SK-N-SH (cell line): ENCODE measurements at regions not wholly inside any gene's neighbourhood (a gene's known extent, or its start where the extent isn't known, plus 50 kb on each side); places are given as distances from the start of the nearest gene placed in this dataset.

Experiments used
- CTCF ChIA-PET: fragments of 300-600, 350-600 bp; formaldehyde crosslinking; extraction: SDS; loops from one replicate; lab custom pipeline; 2021; lab: Yijun Ruan, JAX
- POLR2A ChIA-PET: fragments of 350-600 bp; sonication (Branson Sonifier 250); formaldehyde crosslinking; extraction: SDS; loops from one replicate; lab custom pipeline; 2020; ENCODE audit warnings: antibody characterized with exemption, inconsistent platforms; lab: Yijun Ruan, JAX
- DNase-seq: peaks from one replicate; pipeline ENCODE4 v3.0.0; 2012
- H2AFZ ChIP-seq: fragments of 200-600 bp; sonication (generic); 2 replicates; pipeline ENCODE4 v1.8.1; 2016; ENCODE audit warnings: antibody characterized with exemption, mild to moderate bottlenecking, low read depth
- H3F3A ChIP-seq: fragments of 200-600 bp; sonication (generic); replicated peaks from 2 replicates; pipeline ENCODE3; 2016; ENCODE audit warnings: antibody characterized with exemption, mild to moderate bottlenecking; ENCODE audit not compliant: insufficient read depth
- H3K27ac ChIP-seq, 2 experiments: fragments of 200-500 bp in 1 of 2; fragments of 200-600 bp in 1 of 2; sonication (Bioruptor generic) in 1 of 2; sonication (generic), shearing (Covaris generic) in 1 of 2; 2 replicates each; pipeline versions ENCODE4 v1.5.1 to v1.6.1; 2014 to 2016; ENCODE audit warnings: low read depth in 2 of 2, inconsistent platforms in 1 of 2, low read length in 1 of 2, mild to moderate bottlenecking in 1 of 2, mixed read lengths in 1 of 2
- H3K27me3 ChIP-seq: fragments of 200-600 bp; sonication (generic), shearing (Covaris generic); 2 replicates; pipeline ENCODE4 v1.6.1; 2016; ENCODE audit warnings: mixed run types; ENCODE audit not compliant: insufficient read depth
- H3K36me3 ChIP-seq, 2 experiments: fragments of 200-500 bp in 1 of 2; fragments of 200-600 bp in 1 of 2; sonication (Bioruptor generic) in 1 of 2; sonication (generic) in 1 of 2; replicated peaks in 1 of 2; 2 replicates each; pipeline versions ENCODE3 to v1.5.1; 2014 to 2016; ENCODE audit warnings: low read length in 1 of 2, mild to moderate bottlenecking in 1 of 2; ENCODE audit not compliant: insufficient read depth in 2 of 2, control insufficient read depth in 1 of 2
- H3K4me1 ChIP-seq, 2 experiments: fragments of 200-500 bp in 1 of 2; fragments of 200-600 bp in 1 of 2; sonication (Bioruptor generic) in 1 of 2; sonication (generic), shearing (Covaris generic) in 1 of 2; 2 replicates each; pipeline versions ENCODE4 v1.5.1 to v1.6.1; 2014 to 2016; ENCODE audit warnings: low read depth in 1 of 2, low read length in 1 of 2, mixed run types in 1 of 2; ENCODE audit not compliant: insufficient read depth in 2 of 2, control insufficient read depth in 1 of 2
- H3K4me2 ChIP-seq: fragments of 200-600 bp; sonication (generic), shearing (Covaris generic); 2 replicates; pipeline ENCODE4 v1.6.1; 2017; ENCODE audit warnings: mixed run types
- H3K4me3 ChIP-seq, 2 experiments: fragments of 200-500 bp in 1 of 2; fragments of 200-600 bp in 1 of 2; sonication (Bioruptor generic) in 1 of 2; sonication (generic), shearing (Covaris generic) in 1 of 2; 2 replicates each; pipeline versions ENCODE4 v1.5.1 to v1.8.1; 2014 to 2016; ENCODE audit warnings: low read depth in 2 of 2, inconsistent platforms in 1 of 2, low read length in 1 of 2, mild to moderate bottlenecking in 1 of 2, mixed read lengths in 1 of 2, moderate library complexity in 1 of 2
- H3K79me2 ChIP-seq: fragments of 200-600 bp; sonication (generic); 2 replicates; pipeline ENCODE4 v1.8.1; 2017; ENCODE audit warnings: mild to moderate bottlenecking; ENCODE audit not compliant: insufficient read depth
- H3K9ac ChIP-seq: fragments of 200-600 bp; sonication (generic); 2 replicates; pipeline ENCODE4 v1.6.1; 2017; ENCODE audit warnings: mixed run types
- H3K9me2 ChIP-seq: fragments of 200-600 bp; sonication (generic); 2 replicates; pipeline ENCODE4 v1.6.1; 2017; ENCODE audit warnings: mixed run types
- H3K9me3 ChIP-seq: fragments of 200-600 bp; sonication (generic); 2 replicates; pipeline ENCODE4 v1.6.1; 2017; ENCODE audit warnings: mixed run types, mild to moderate bottlenecking, moderate library complexity
- H4K20me1 ChIP-seq: fragments of 200-600 bp; sonication (generic); 2 replicates; pipeline ENCODE4 v1.6.1; 2017; ENCODE audit warnings: mild to moderate bottlenecking, mixed run types; ENCODE audit not compliant: insufficient read depth
- CHD2 ChIP-seq: fragments of 150-350 bp; IDR thresholded peaks from 2 replicates; pipeline ENCODE4 v1.6.1; 2018; ENCODE audit warnings: low read length; ENCODE audit not compliant: partially characterized antibody
- EZH2phosphoT487 ChIP-seq: fragments of 200-600 bp; sonication (generic); IDR thresholded peaks from 2 replicates; pipeline ENCODE4 v1.6.1; 2017; ENCODE audit warnings: low read depth, mixed run types, mild to moderate bottlenecking, antibody characterized with exemption, moderate library complexity, borderline replicate concordance
- IRF3 ChIP-seq: fragments of 150-350 bp; IDR thresholded peaks from 2 replicates; pipeline ENCODE4 v1.6.1; 2016; ENCODE audit warnings: mild to moderate bottlenecking, low read depth, low read length
- MAX ChIP-seq: IDR thresholded peaks from 2 replicates; pipeline ENCODE4 v1.4.0; 2012; ENCODE audit warnings: low read depth
- MXI1 ChIP-seq: IDR thresholded peaks from 2 replicates; pipeline ENCODE4 v1.6.1; 2012; ENCODE audit warnings: mild to moderate bottlenecking, low read depth, low read length, improper control_type of control experiment
- NRF1 ChIP-seq: IDR thresholded peaks from 2 replicates; pipeline ENCODE4 v1.6.1; 2012; ENCODE audit warnings: low read depth, mild to moderate bottlenecking, low read length
- RAD21 ChIP-seq: IDR thresholded peaks from 2 replicates; pipeline ENCODE4 v1.6.1; 2012; ENCODE audit warnings: mild to moderate bottlenecking, low read length
- RCOR1 ChIP-seq: fragments of 150-350 bp; IDR thresholded peaks from 2 replicates; pipeline ENCODE4 v1.6.1; 2017; ENCODE audit warnings: antibody characterized with exemption, low read length
- REST ChIP-seq: IDR thresholded peaks from 2 replicates; pipeline ENCODE4 v1.6.1; 2012; ENCODE audit warnings: mild to moderate bottlenecking, low read depth, low read length, moderate library complexity
- RFX5 ChIP-seq: IDR thresholded peaks from 2 replicates; pipeline ENCODE4 v1.6.1; 2012; ENCODE audit warnings: mild to moderate bottlenecking, improper control_type of control experiment, low read length
- RXRA ChIP-seq: IDR thresholded peaks from 2 replicates; pipeline ENCODE4 v1.4.0; 2012; ENCODE audit warnings: low read depth, mild to moderate bottlenecking, borderline replicate concordance
- SIN3A ChIP-seq: IDR thresholded peaks from 2 replicates; pipeline ENCODE4 v1.6.1; 2012; ENCODE audit warnings: low read depth, mild to moderate bottlenecking, low read length, moderate library complexity, borderline replicate concordance
- SMC3 ChIP-seq: IDR thresholded peaks from 2 replicates; pipeline ENCODE4 v1.6.1; 2012; ENCODE audit warnings: low read depth, low read length, improper control_type of control experiment
- USF1 ChIP-seq: IDR thresholded peaks from 2 replicates; pipeline ENCODE4 v1.4.0; 2012; ENCODE audit warnings: low read depth, borderline replicate concordance
- USF2 ChIP-seq: fragments of 150-350 bp; IDR thresholded peaks from 2 replicates; pipeline ENCODE4 v1.6.1; 2017; ENCODE audit warnings: antibody characterized with exemption, low read length, low read depth, borderline replicate concordance
- YY1 ChIP-seq: IDR thresholded peaks from 2 replicates; pipeline ENCODE4 v1.4.0; 2012; ENCODE audit warnings: low read depth, mild to moderate bottlenecking
- WGBS: methylation state at CpG from one replicate; pipeline ENCODE4 v1.1.6; 2017; ENCODE audit warnings: low lambda C conversion rate; 5-methylcytosine and 5-hydroxymethylcytosine counted together

GRCh38 chr18:10290638-10291235 lies 163.7 kb upstream of the APCDD1 start:
- no peaks in the 10 kb centered on the region for H3K9me2 ChIP-seq
- H2AFZ ChIP-seq, result no peak overlapping the region
- no peak overlapping the region for H3K27ac ChIP-seq
- H3K4me1 ChIP-seq, result no peaks in the 10 kb centered on the region; a peak in 1 of 4 replicates
- no peaks in the 10 kb centered on the region for H3K9me3 ChIP-seq
- no peaks in the 10 kb centered on the region for H3K36me3 ChIP-seq
- H3K27me3 ChIP-seq, result no peaks in the 10 kb centered on the region
- H3K4me2 ChIP-seq, result no peak overlapping the region
- no peak for DNase-seq
- H3F3A ChIP-seq, result no peaks in the 10 kb centered on the region
- H3K4me3 ChIP-seq, result no peak overlapping the region
- CTCF ChIA-PET, result no interaction called here
- TF ChIP-seq EZH2phosphoT487, result no peak
- TF ChIP-seq USF2, result no peak
- no peak for TF ChIP-seq IRF3
- no peak for TF ChIP-seq MAX
- no peak for TF ChIP-seq SIN3A
- 34% methylated on average over 8 of the region's 11 CpGs for WGBS
- no peak overlapping the region for H3K9ac ChIP-seq
- H3K79me2 ChIP-seq, result no peaks in the 10 kb centered on the region
- no peaks in the 10 kb centered on the region for H4K20me1 ChIP-seq
- POLR2A ChIA-PET, result no interaction called here

GRCh38 chr18:10291568-10291981 lies 162.9 kb upstream of the APCDD1 start:
- Histone ChIP-seq H3F3A (no peaks in the 10 kb centered on the region), H4K20me1 (no peaks in the 10 kb centered on the region), H3K4me3 (no peak overlapping the region), H3K9me3 (no peaks in the 10 kb centered on the region), H3K27ac (no peak overlapping the region), H3K4me1 (no peaks in the 10 kb centered on the region), H3K79me2 (no peaks in the 10 kb centered on the region), H3K4me2 (no peak overlapping the region), H3K9ac (no peak overlapping the region), H3K27me3 (no peaks in the 10 kb centered on the region), H2AFZ (no peak overlapping the region), H3K36me3 (no peaks in the 10 kb centered on the region), H3K9me2 (no peaks in the 10 kb centered on the region)
- DNase-seq, result no peak
- ChIA-PET CTCF (no interaction called here), POLR2A (no interaction called here)
- 45% methylated on average over 11 of the region's 13 CpGs for WGBS
- TF ChIP-seq MXI1, result no peak
- TF ChIP-seq REST, result no peak
- no peak for TF ChIP-seq RAD21
- no peak for TF ChIP-seq RXRA
- no peak for TF ChIP-seq SMC3
- TF ChIP-seq MAX, result no peak
- no peak for TF ChIP-seq CHD2
- no peak for TF ChIP-seq IRF3
- TF ChIP-seq RFX5, result no peak
- TF ChIP-seq NRF1, result no peak
- TF ChIP-seq USF1, result no peak
- TF ChIP-seq YY1, result no peak
- TF ChIP-seq RCOR1, result no peak
- TF ChIP-seq USF2, result no peak
